ENCODE measurements at regions not wholly inside any gene's neighbourhood (a gene's known extent, or its start where the extent isn't known, plus 50 kb on each side); places are given as distances from the start of the nearest gene placed in this dataset.
A peak's percentile ranks its signal among the peaks of the same experiment; 100 is the strongest.
"Not testable (repeated sequence)": the region's sequence is repeated elsewhere in the genome, so short reads cannot be mapped to it uniquely, and the experiment has no call there.

DNA sequence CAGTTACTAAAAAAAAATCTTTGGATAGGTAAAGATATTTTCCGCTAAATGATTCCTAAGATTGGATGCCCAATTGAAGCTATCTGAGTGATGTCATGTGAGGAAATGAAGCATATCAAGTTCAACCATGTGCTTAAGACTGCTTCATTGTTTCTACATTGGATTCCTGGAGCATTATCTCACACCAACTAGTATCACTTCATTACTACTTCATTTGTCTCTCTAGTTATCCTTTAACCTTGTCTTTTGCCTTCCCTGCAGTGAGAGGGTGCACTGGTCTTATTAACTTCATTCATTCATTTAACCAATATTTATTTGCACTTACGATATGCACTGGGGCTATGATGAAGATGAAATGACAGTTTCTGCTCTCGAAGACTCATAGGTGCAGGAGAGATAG is 198.1 kb downstream of the SLC38A4 start:
- no peak for DNase-seq (ENCODE audit: low read depth)

DNA sequence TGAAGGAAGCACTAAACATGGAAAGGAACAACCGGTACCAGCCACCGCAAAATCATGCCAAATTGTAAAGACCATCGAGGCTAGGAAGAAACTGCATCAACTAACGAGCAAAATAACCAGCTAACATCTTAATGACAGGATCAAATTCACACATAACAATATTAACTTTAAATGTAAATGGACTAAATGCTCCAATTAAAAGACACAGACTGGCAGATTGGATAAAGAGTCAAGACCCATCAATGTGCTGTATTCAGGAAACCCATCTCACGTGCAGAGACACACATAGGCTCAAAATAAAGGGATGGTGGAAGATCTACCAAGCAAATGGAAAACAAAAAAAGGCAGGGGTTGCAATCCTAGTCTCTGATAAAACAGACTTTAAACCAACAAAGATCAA is 206.3 kb downstream of the SLC38A4 start:
- not testable (repeated sequence) for DNase-seq (ENCODE audit: low read depth)

DNA sequence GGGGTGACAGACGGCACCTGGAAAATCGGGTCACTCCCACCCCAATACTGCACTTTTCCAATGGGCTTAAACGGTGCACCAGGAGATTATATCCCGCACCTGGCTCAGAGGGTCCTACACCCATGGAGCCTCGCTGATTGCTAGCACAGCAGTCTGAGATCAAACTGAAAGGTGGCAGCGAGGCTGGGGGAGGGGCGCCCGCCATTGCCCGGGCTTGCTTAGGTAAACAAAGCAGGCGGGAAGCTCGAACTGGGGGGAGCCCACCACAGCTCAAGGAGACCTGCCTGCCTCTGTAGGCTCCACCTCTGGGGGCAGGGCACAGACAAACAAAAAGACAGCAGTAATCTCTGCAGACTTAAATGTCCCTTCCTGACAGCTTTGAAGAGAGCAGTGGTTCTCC is 208.1 kb downstream of the SLC38A4 start:
- not testable (repeated sequence) for DNase-seq (ENCODE audit: low read depth)

DNA sequence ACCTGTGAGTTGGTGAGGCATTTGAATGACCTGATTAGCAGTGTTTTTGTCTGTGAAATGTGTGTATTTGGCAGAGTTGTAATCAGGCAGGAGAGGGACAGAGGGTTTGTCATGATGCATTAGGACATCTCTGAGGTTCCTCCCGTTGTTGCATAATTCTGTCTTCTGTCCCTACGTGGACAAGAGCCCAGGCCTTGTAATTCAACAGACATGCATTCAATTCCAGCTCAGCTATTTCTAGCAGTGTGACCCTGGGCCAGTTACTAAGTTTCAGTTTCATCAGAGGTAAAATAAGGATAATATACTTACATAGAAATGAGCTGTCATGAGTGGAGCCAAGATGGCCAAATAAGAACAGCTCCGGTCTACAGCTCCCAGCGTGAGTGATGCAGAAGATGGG is 208.6 kb downstream of the SLC38A4 start:
- DNase-seq (ENCODE audit: low read depth): peak; percentile 41

DNA sequence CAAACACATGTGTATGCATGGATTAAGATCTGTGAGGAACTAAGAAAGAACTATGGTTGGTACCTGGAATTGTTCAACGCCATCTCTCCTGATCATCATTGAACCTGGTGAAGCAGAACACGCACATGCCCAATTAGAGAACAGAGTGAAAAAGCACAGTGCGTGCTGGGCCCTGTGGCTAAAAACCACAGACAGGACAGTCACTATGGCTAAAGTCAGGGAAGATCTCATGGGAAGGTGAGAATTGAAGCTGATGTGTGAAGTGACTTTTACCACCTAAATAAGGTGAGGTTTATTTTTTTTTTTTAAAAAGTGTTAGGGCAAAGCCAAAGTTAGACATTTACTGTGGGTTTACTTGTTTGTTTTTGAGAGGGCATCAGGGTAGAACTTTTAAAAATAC is 215.0 kb downstream of the SLC38A4 start:
- DNase-seq (ENCODE audit: low read depth): no peak

DNA sequence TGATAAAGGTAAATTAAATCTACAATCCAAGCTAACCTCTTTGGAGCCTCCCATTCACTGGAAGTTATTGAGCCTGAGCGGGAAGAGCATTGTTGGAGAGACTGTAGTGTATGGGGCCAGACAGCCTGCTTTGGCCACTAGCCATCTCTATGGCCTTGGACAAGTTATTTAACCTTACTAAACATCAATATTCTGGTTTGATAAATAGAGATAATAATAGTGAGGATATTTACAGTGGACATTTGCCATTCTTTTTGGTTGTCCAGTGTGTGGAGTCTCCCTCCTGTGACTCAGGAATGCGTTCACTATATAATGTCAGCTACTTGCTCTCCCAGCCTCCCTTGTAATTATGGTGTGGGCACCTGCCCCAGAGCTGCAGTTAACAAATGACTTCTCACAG is 216.1 kb downstream of the SLC38A4 start:
- no peak for DNase-seq (ENCODE audit: low read depth)

DNA sequence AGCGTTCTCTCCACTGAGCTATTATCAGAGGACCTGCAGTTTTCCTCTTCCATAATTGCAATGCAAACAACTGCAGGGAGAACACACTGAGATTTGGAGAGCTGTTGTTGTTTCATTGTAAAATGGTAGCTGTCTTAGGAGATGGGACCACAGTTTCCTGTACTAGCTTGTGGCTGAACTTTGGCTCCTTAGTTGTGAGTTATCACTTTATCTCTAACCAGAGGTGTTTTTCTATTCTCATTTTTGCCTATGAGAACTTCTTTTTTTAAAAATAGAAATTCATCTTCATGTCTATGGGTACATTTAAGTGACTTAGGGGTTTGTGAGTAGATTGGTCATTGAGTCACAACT is 216.5 kb downstream of the SLC38A4 start:
- DNase-seq (ENCODE audit: low read depth): no peak

DNA sequence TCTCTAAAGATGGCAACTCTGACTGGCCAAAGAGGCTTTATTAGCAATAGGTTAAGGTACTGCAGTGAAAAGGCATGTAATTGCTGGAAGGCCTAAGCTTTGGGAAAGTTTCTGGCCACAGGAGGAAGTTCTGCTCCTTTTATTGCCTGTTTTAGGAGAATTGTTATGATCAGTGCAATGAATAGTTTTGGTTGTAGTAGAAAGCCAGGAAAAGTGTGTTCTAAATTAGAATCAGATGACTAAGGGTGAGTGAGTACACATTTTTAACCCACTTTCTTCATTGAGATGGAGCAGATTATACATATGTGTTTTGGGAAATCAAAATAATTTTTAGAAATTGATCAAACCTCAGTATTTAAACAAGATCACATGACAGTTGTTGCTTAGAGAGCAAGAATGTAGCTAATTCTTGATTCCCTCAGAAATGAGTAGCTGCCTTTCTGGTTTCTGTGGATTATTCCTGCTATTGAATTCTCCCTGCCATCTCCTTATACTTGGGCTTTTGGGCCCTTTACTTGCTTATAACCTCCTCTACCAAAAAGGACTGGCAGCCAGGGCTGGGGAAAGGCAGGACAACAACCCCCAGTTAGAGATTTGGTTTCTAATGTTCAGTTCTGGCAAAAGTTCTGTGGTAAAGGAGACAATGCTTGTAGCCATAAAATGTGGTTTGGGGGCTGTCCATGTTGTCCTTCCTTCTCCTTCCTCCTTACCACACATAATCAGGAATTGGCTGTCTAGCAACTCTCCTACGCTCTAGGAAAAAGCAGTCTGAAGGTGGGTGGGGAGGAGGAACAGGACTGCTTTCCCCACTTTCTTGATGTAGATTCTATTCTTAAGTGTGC is 217.1 kb downstream of the SLC38A4 start:
- DNase-seq (ENCODE audit: low read depth): peak; percentile 68

DNA sequence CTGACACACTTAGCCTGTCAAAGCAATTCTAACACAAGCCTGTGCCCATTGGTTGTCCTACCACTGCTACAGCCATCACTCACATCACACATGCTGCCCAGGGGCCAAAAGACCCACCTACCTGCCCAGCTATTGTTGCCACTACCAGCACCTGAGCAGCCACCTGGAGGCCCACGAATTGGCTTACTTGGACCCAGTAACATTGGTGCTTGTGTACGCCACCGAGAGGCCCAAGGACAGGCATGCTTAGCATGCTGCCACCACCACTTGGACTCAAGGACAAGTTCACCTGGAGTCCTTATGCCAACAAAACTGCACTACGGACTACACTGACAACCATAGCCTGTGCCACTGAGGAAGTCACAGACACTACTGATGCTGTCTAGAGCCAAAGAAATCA is 221.1 kb downstream of the SLC38A4 start:
- no peak for DNase-seq (ENCODE audit: low read depth)

DNA sequence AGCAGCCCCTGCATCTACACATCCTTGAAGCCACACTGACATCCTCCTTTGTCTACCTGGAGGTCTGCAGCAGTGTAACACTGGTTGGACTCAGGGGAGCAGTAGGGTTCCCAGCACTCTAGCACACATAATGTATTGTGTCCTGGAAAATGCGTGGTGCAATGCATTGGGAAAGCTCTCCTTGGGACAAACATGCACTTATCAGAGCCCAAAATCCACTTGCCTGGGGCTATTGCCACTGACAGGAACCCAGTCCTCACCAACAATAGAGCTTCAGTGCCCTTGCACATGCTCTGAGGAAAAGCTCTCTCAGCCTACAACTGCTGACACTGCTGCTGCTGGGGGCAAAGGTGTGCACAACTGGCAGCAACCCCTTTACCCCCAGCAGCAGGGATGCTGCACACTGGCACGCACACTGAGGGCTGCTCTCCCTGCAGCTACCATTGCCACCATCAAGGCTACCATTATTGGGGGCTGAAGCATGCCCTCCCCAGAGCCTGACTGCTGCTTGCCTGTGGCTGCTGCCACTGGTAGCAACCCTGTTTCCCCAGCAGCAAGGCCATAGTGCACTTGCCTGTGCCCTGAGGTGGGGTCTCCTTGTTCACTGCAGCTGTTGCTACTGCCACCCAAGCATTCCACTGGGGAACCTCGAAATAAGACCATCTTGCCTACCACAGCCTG is 221.9 kb downstream of the SLC38A4 start:
- DNase-seq (ENCODE audit: low read depth): no peak

DNA sequence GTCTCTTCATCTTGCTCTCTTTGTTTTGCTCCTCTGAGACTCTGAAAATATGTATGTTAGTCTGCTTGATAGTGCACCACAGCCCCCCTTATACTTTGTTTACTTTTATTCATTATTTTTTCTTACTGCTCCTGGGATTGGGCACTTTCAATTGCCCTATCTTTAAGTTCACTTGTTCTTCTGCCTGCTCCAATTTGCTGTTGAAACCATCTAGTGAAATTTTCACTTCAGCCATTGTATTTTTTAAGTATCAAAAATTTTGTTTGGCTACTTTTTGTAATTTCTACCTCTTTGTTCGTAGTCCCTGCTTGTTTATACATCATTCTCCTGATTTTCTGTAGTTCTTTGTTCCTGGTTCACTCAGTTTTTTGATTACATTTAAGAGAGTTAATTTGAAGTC is 223.3 kb downstream of the SLC38A4 start:
- DNase-seq (ENCODE audit: low read depth): no peak

DNA sequence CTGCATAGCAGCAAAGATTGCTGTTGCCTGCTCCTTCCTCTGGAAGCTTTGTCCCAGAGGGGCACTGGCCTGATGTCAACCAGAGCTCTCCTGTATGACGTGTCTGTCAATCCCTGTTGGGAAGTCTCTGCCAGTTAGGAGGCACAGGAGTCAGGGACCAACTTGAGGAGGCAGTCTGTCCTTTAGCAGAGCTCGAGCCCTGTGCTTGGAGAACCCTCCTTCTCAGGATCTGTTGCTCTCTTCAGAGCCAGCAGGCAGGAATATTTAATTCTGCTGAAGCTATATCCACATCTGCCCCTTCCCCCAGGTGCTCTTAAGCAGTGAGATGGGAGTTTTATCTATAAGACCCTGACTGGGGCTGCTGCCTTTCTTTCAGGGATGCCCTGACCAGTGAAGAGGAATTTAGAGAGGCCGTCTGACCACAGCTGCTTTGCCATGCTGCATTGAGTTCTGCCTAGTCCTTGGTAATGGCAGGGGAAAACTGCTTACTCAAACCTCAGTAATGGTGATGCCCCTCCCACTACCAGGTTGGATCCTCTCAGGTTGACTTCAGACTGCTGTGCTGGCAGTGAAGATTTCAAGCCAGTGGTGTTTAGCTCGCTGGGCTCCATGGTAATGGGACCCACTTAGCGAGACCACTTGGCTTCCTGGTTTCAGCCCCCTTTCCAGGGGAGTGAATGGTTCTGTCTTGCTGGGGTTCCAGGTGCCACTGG is 218.6 kb upstream of the SLC38A2 start:
- no peak for DNase-seq (ENCODE audit: low read depth)

DNA sequence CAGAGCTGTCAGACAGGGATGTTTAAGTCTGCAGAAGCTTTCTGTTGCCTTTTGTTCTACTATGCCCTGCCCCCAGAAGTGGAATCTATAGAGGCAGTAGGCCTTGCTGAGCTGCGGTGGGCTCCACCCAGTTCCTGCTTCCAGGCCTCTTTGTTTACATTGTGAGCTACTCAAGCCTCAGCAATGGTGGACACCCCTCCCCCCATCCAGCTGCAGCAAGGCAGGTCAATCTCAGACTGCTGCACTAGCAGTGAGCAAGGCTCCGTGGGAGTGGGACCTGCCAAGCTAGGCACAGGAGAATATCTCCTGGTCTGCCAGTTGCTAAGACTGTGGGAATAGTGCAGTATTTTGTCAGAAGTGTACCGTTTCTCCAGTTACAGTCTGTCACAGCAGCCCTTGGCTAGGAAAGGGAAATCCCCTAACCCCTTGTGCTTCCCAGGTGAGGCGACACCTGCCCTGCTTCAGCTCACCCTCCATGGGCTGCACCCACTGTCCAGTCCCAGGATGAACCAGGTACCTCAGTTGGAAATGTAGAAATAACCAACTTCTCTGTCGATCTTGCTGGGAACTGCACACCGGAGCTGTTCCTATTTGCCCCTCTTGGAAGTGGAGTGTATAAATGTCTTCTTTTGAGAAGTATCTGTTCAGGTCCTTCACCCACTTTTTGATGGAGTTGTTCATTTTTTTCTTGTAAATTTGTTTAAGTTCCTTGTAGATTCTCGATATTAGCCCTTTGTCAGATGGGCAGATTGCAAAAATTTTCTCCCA is 213.5 kb upstream of the SLC38A2 start:
- peak; percentile 74 for DNase-seq (ENCODE audit: low read depth)

DNA sequence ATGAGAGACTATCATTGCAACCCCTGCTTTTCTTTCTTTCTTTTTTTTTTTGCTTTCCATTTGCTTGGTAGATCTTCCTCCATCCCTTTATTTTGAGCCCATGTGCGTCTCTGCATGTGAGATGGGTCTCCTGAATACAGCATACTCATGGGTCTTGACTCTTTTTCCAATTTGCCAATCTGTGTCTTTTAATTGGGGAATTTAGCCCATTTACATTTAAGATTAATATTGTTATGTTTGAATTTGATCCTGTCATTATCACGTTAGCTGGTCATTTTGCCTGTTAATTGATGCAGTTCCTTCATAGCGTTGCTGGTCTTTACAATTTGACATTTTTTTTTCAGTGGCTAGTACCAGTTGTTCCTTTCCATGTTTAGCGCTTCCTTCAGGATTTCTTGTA is 211.5 kb upstream of the SLC38A2 start:
- not testable (repeated sequence) for DNase-seq (ENCODE audit: low read depth)

DNA sequence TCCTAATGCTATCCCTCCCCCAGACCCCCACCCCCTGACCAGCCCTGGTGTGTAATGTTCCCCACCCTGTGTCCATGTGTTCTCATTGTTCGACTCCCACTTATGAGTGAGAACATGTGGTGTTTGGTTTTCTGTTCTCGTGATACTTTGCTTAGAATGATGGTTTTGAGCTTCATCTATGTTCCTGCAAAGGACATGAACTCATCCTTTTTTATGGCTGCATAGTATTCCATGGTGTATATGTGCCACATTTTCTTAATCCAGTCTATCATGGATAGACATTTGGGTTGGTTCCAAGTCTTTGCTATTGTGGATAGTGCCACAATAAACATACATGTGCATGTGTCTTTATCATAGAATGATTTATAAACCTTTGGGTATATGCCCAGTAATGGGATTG is 209.4 kb upstream of the SLC38A2 start:
- not testable (repeated sequence) for DNase-seq (ENCODE audit: low read depth)

DNA sequence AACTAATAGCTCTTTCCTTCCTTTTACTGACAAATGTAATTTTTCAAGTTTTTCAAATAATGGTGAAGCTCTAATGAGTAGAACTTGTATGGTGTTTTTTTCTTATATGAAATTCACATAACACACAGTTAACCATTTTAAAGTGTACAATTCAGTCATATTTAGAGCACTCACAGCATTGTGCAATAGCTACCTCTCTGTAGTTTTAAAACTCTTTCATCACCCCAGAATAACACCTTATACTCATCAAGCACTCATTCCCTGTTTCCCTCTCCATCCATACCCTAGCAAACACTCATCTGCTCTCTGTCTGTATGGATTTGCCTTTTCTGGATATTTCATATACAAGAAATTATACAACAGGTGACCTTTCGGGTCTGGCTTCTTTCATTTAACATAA is 207.9 kb upstream of the SLC38A2 start:
- no peak for DNase-seq (ENCODE audit: low read depth)

DNA sequence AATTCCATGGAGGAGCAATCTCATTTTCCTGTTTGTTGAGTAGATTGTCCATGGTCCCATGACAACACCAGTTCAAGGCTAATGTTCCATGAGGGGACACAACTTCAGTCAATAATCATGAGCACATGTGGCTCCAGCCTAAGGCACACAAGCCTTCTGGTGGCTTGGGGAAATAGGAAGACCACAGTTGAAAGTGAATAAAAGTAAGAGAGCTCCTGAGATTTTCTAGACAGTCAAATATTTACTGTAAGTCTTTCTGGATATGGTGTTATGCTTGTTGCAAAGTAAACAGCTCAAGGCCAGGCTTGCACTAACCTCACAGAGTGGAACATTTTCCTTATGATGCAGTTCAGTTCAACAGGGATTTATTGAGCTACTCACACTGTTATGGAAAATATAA is 206.9 kb upstream of the SLC38A2 start:
- no peak for DNase-seq (ENCODE audit: low read depth)

DNA sequence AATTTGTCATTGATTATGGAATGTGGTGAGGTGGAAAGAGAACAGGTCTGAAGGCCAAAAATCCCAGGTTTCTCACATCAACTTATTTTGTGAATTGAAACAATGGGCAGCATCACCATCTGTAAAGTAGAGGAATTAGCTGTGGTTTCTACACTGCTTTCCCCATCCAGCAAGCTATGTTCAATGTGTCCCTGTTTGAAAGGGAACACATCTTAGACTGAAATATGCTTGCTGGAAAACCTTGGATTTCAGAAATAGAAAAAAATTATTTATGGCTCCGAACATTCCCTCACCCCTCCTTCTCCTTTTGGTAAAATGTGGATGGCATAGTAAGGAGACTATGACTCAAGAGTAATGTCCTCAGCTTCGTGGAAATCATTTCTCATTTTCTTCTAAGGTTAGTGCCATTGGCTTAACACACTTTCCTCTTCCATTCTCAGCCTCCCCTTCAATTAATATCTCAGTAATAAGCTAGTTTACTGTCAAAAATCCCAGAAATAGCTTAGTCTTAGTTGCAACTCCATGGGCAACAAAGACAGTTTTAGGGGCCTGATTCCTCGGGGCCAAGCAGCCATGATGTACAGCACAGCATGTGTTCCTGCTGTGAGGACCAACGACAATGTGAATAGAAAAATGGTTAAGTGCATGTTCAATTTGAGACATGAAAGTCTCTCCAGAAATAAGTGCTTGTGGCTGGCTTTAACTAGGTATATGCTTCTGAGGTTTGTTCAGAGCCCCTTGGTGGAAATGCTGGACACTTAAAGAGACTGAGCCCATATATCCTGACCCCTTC is 205.8 kb upstream of the SLC38A2 start:
- no peak for DNase-seq (ENCODE audit: low read depth)

DNA sequence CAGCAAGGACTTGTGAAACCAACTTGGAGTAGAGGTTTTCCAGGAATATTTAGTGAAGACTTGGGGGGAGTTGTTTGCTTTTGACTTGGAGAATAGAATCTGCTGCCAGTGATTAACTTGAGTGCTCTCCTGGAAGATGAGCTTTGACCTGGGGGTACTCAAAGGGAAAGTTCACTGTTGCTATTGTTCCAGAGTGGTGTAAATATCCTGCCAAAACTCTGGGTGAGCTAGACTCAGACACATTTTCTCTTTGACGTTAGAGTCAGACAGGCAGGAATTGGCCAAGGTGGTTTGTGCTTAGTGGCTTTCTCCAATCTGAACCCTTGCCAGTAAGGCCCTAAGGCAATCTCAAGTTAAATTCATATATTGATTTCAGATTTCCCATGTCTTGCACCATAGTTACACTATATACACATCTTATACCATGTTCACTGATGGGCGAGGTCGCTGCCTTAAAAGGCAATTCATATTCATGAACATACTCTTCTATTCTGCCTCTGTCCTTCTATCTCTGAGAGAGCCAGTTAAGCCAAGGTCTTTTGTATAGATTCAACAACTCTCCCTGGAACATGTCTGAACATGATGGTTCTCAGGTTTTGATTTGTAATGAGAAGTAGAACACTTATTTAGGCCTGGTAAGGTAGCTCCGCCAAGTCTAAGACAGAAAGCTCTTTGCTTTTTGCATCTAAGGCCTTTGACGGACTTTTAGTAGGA is 204.6 kb upstream of the SLC38A2 start:
- no peak for DNase-seq (ENCODE audit: low read depth)

DNA sequence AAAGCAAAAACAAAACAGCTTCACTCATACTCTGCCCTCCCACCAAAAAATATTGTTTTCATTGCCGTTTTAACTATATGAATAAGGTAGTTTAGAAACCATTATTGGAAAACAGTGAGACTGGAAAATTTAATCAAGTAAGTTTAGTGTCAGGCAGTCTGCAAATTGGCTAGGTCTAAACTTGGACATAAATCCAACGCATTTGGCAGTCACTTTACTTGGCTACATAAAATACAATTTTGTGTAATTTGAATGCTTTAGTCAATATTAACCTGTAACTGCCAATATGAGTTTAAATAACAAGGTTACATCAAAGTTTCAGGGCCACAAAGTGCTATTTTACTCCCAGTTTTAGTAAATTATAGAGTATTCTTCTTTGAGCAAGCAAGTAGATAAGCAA is 202.3 kb upstream of the SLC38A2 start:
- DNase-seq (ENCODE audit: low read depth): no peak

DNA sequence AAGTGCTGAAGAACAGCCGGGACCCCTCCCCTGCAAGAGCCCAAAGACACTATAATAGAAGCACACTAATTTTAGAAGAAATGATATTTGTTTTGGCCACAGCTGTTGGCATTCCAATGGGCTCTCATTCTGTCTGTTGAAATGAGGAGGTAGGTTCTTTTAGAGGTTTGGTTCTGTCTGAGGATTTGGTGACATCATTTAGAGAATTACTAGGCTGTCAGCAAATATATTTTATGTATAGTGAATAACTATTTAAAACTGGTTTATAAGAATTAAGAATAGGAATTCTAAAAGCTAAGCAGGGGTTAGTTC is 200.7 kb upstream of the SLC38A2 start:
- DNase-seq (ENCODE audit: low read depth): no peak

Measured in RPMI7951 (cell line).